DMS153 (cell line): ENCODE measurements at regions not wholly inside any gene's neighbourhood (a gene's known extent, or its start where the extent isn't known, plus 50 kb on each side); places are given as distances from the start of the nearest gene placed in this dataset.

Experiments used
- DNase-seq: peaks from one replicate; lab custom pipeline; 2025; lab: John Stamatoyannopoulos, UW

DNA sequence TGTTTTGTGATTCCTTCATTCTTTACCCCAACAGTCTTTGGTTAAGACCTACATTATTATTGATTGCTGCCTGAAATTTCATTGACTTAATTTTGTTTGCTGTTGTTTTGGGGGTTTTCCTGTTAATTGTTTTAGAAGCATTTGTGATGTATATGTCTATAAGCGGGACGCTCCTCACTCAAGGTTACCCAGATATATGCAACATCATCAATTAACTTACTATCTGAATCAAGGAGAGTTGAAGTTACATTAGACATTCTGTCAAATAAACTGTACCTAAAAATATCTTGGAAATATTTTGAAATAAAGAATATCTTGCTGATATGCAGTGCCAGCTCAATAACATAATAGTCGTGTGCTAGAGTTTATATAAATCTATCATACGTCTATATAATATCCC lies 125.9 kb upstream of the CDH18 start:
- no peak for DNase-seq

DNA sequence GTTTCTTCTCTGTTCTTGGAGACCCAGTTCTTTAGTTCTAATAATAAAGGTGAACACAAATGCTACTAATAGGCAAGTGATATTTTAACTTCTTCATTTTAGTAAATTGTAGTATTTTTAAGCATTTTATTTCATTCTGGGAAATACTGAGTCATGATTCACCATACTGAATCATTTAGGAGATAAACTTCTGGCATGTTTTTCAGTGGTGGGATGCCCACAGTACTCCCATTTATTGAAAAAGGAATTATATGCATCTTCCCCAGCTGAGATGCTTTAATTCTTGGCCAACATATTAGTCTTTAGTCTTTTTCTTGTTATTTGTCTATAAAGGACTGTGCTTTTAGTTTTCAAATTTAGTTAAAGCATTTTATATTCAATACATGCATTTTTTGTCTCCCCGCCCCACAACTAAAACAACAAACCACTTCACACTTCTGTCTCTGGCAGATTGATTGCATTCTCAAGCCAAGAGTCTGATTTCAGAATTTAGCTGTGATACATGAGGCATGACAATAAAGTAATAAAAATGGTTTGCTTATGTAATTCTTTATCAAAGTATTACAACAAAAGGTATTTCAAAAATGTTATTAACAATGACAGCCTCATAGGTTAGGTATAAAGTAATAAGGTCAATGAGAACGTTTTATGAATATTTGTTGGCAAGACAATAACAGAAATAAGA lies 125.2 kb upstream of the CDH18 start:
- DNase-seq = no peak

GRCh38 chr5:20109326-20109725 lies 121.3 kb upstream of the CDH18 start:
- no peak for DNase-seq

DNA sequence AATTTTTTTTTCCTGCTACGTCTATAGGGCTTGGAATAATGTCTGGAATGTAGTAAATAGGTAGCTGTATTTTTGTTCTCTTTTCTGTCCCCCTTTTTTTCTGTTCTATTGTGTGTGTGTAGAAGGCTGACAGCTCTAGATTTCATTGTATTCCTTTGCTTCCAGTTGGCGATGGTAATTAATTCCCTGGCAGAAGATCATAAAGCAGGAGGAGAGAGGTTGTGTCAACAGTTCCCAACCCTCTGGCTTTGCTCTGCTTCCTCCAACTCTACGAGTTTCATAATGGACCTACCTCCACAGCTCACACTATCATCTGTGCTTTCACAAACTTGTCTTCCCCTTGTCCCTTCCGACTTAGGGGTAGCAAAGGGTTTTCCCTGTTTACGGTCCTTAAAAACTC lies 117.9 kb upstream of the CDH18 start:
- DNase-seq = peak; percentile 86

- no peak for DNase-seq
These were observed 114.3 kb upstream of the CDH18 start for GRCh38 chr5:20102293-20102692.

DNA sequence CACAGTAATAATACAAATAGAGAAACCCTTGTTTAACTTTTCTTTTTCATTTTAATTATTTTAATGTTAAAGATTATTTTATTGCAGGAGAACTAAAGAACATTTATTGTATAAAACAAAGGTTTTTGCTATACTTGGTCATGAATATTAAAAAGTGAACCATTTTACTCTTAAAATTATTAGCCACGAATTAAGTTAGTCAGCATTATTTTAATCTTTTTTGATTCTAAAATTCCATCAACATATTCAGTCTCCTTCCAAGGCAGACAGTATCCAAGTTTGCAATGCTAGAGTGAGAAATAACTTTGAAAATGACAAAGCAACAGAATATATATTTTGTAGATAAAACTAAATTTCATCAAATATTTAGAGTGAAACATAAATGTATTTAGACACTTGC lies 110.7 kb upstream of the CDH18 start:
- no peak for DNase-seq

- no peak for DNase-seq
These were observed 100.4 kb upstream of the CDH18 start for GRCh38 chr5:20088361-20088760.

- DNase-seq = no peak
These were observed 99.3 kb upstream of the CDH18 start for GRCh38 chr5:20087299-20087698.

- no peak for DNase-seq
These were observed 89.2 kb upstream of the CDH18 start for GRCh38 chr5:20077186-20077585.

DNA sequence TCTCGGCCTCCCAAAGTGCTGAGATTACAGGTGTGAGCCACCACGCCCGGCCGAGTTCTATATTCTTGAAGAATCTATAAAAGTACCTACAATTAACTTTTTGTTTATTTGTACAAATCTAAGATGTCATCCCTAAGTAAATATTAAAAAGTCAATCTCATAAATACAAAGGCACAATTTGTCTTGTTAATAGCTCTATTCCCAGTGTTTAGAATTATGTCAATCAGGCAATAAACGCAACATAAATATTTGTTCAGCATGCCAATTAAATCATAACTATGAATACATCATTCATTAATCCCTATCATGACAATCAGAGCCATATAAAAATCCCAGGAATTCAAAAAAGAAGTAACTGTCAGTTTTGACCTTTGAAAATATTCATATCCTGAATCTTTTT lies 68.9 kb upstream of the CDH18 start:
- no peak for DNase-seq

DNA sequence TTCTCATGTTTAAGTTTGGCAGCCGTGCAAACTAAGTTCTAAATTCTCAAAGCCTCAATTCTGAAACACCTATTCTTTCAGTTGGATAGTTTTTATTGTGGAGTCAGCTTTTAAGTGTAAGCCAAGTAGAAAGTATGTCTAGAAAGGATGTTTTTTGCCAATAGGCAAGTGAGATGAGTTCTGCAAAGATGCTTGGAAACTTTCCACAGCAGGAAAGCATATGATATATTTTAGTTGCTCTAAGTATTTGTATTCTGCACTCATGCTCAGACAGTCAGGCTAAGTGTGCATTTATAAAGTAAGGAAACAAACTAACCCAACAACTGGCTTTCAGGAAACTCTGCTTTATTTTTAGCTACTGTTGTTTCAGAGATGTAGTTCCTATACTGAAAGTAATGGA lies 67.3 kb upstream of the CDH18 start:
- no peak for DNase-seq

- DNase-seq = no peak
These were observed 62.3 kb upstream of the CDH18 start for GRCh38 chr5:20050262-20050661.

DNA sequence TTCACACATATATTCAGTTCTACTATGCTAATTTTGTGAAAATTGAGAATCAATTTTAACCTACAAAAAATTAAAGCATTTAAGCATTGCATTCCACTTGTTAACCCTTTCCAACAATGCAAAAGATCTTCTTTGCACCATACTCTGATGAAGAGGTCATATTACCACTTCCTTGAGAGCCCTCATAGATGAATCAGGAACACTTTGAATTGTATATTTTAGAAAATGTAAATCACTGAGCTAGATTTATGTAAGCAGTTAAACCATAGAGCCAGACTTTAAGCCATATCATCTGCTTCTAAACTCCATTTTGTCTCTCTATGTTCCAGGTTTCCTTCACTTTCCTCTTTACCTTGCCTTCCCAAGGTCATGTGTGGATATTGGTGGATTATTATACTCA lies 56.5 kb upstream of the CDH18 start:
- no peak for DNase-seq

DNA sequence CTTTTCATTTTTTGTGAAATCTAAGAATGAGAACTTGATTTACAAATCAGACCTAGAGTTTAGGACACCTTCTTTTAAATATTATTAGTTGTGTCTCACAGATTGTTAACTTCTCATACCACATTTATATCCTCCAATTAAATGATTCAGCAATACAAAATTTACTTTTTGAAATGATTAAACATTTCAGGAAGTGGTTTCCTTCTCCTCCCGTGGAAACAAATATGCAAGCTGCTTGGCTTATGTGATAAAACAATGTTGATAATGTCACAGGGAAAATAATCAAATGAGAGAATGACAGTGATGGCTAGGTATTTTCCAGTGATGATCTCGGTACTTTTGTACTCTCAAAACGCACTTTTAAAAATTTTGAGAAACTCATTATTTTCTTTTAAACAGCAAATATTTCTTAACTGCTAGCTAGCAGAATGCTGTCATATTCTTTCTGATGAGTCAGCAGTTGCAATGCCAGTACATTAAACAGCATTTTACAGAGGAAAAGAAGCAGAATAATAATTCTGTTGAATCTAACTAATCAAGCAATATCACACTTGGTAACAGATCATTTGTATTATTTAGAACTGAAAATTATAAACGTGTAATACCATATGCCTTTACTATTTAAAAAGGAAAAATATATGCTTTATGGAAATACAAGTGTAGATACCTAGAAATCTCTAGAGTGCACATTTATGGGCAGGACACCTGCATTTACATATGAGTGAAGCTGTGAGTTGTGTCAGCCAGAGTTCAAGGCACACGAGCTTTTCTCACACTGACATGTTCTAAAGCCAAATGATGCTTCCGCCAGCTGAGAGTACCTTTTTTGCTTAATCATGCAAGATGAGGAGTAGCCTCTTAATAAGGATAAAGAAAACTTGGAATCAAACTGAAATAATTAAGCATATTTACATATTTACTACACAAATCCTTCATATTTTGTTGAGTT lies 53.6 kb upstream of the CDH18 start:
- no peak for DNase-seq

- no peak for DNase-seq
These were observed 52.9 kb upstream of the CDH18 start for GRCh38 chr5:20040901-20041300.
